NT2/D1 (cell line): ENCODE measurements at regions not wholly inside any gene's neighbourhood (a gene's known extent, or its start where the extent isn't known, plus 50 kb on each side); places are given as distances from the start of the nearest gene placed in this dataset.
"Not testable (repeated sequence)": the region's sequence is repeated elsewhere in the genome, so short reads cannot be mapped to it uniquely, and the experiment has no call there.

Experiments
- YY1 ChIP-seq: IDR thresholded peaks from 2 replicates; pipeline ENCODE4 v1.6.1; 2011; ENCODE audit not compliant: insufficient read length, insufficient read depth
- ZNF274 ChIP-seq: IDR thresholded peaks from 2 replicates; pipeline ENCODE4 v1.6.1; 2011; ENCODE audit warnings: mild to moderate bottlenecking, low read depth, low read length

GRCh38 chrX:138777908-138778575, 66.5 kb upstream of the FGF13 start:
- not testable (repeated sequence) for TF ChIP-seq YY1, ZNF274
